Mucosa of descending colon (tissue), 3 donors: ENCODE measurements at regions not wholly inside any gene's neighbourhood (a gene's known extent, or its start where the extent isn't known, plus 50 kb on each side); places are given as distances from the start of the nearest gene placed in this dataset.

Source experiments
- ATAC-seq: fragments of 200-7000 bp; cut with Tn5 transposase; one replicate; pipeline ENCODE4 v1.9.1; 2020; ENCODE audit warnings: mild to moderate bottlenecking, moderate library complexity
- DNase-seq, 3 donors: peaks; one replicate each; pipeline ENCODE4 v3.0.0-alpha.2; 2020
- H3K36me3 ChIP-seq: fragments of 200-600 bp; one replicate; pipeline ENCODE4 v1.8.0; 2021; ENCODE audit warnings: low read depth, mild to moderate bottlenecking
- H3K4me1 ChIP-seq: fragments of 200-600 bp; one replicate; pipeline ENCODE4 v1.8.0; 2021; ENCODE audit warnings: low read depth, mild to moderate bottlenecking
- H3K4me3 ChIP-seq: fragments of 200-600 bp; one replicate; pipeline ENCODE4 v1.8.0; 2021; ENCODE audit warnings: mild to moderate bottlenecking
- H3K9me3 ChIP-seq: fragments of 200-600 bp; one replicate; pipeline ENCODE4 v1.8.0; 2021; ENCODE audit warnings: mild to moderate bottlenecking
- intact Hi-C, 2 donors: fragments of 100-400 bp; cut with DNase I in 1 of 2; cut with micrococcal nuclease in 1 of 2; formaldehyde crosslinking; loops; one replicate each; pipeline versions ENCODE4 v1.11.0 to v1.11.1; 2022; cut with DNase I, micrococcal nuclease
- TF ChIP-seq, protein P1 (sequence below): fragments of 200-600 bp; IDR thresholded peaks from one replicate; pipeline ENCODE4 v1.8.0; 2022; ENCODE audit warnings: antibody characterized with exemption, mild to moderate bottlenecking
- donor health status: DM: no; HTN: no; CAD: no; lungs with moderate emphysema.
- donor health status: DM: no; HTN: no; CAD: no.
- donor health status: DM: no; HTN: yes; CAD: no.

DNA sequence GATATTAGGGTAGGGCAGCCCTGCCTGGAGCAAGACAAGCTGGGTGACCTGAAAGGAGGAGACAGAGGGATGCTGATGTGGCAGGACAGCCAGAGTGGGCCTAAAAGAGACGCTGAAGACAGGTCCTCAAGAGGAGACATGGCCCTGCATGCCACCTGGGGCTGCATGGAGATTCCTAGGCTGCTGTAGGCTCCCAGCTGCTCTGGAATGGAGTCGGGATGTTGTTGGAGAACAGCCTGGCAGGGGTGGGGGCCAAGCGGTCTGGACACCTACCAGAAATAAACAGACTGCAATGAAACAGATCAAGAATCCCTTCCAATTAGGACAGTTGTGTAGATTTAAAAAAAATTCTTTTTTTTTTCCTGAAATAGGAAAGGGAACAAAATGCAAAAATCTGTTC lies 97.8 kb upstream of the NPAS2 start:
- H3K36me3 ChIP-seq, result no peaks in the 10 kb centered on the region
- intact Hi-C loops, result no loop called here
- no peak overlapping the region for H3K4me3 ChIP-seq
- H3K9me3 ChIP-seq, result no peaks in the 10 kb centered on the region
- no peak for ATAC-seq
- DNase-seq, result no peak
- H3K4me1 ChIP-seq, result no peaks in the 10 kb centered on the region
- TF ChIP-seq, protein P1, sequence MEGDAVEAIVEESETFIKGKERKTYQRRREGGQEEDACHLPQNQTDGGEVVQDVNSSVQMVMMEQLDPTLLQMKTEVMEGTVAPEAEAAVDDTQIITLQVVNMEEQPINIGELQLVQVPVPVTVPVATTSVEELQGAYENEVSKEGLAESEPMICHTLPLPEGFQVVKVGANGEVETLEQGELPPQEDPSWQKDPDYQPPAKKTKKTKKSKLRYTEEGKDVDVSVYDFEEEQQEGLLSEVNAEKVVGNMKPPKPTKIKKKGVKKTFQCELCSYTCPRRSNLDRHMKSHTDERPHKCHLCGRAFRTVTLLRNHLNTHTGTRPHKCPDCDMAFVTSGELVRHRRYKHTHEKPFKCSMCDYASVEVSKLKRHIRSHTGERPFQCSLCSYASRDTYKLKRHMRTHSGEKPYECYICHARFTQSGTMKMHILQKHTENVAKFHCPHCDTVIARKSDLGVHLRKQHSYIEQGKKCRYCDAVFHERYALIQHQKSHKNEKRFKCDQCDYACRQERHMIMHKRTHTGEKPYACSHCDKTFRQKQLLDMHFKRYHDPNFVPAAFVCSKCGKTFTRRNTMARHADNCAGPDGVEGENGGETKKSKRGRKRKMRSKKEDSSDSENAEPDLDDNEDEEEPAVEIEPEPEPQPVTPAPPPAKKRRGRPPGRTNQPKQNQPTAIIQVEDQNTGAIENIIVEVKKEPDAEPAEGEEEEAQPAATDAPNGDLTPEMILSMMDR, result no peak

DNA sequence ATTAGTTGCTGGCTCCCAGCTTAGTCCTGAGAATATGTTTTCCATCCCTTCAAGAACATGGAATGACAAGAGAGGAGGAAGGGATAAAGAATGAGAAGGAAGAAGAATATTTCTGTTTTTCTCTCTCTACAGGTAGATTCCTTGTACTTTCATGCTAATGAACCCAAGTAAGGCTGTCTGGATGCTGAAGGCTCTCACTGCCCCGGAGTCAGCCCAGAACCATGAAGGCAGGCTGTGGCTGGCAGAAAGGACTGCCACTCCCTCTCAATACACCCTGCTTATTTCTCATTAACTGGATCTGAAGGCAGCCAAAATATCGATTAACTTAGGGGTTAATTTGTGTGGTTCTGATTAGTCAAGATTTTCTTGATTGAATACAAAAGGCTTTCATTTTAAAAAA lies 93.1 kb upstream of the NPAS2 start:
- ATAC-seq, result no peak
- no peaks in the 10 kb centered on the region for H3K9me3 ChIP-seq
- intact Hi-C loops, result no loop called here
- no peaks in the 10 kb centered on the region for H3K4me1 ChIP-seq
- H3K4me3 ChIP-seq, result no peak overlapping the region
- no peaks in the 10 kb centered on the region for H3K36me3 ChIP-seq
- TF ChIP-seq, protein P1, result no peak
- no peak for DNase-seq

DNA sequence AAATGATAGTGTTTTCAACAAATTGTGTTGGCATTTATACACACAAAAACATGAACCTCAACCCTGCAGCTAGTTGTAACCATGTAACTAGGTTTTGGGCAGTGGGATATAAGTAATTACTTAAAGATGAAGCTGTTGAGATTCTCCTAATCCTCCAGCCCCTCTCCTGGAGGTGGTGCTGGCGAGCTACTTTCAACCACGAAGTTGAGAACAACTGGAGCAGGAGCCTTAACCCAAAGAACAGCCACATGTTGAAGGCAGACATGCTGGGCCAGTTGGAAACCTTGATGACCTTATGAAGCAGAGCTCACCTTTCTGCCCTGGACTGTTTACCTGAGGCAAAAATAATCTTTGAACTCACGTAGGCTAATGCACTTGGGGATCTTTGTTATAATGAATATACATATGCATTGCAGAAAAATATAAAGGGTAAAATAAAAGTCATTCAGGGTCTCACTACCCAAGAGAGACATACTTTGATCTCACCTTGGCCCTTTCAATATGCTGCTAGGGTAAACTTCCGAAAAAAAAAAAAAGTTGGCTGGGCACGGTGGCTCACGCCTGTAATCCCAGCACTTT lies 89.6 kb upstream of the NPAS2 start:
- ATAC-seq, result peak; percentile 84
- Histone ChIP-seq H3K9me3 (no peaks in the 10 kb centered on the region), H3K36me3 (no peaks in the 10 kb centered on the region), H3K4me1 (no peaks in the 10 kb centered on the region), H3K4me3 (no peak overlapping the region)
- TF ChIP-seq, protein P1, result no peak
- intact Hi-C loops, result loop anchor here in 1 of 2 donors (2.0 kb wide), 1 partner anchor 254 kb away; no protein-coding TSS in a partner anchor
- peak in 2 of 3 donors; percentile 76 to 81 for DNase-seq

DNA sequence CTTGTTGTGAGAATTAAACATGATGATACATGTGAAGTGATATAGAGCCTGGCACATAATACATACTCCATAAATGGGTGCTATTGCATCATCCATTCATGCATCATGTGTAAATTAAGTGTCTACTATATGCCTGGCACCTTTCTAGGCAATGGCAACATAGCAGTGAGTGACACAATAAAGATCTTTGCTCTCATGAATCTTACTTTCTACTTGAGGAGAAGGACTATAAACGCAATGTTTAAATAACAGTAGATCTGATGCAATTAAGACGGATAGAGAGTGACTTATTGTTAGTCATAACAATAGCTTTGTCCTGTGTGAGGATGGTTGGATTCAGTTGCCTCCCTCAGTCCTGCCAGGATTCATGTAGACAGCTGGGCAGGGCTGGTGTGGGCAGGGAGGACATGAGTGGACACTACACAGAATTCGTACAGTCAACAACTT lies 88.4 kb upstream of the NPAS2 start:
- DNase-seq (no peak), ATAC-seq (peak; percentile 85)
- TF ChIP-seq, protein P1, result no peak
- Histone ChIP-seq H3K4me1 (no peaks in the 10 kb centered on the region), H3K36me3 (no peaks in the 10 kb centered on the region), H3K4me3 (no peak overlapping the region), H3K9me3 (no peaks in the 10 kb centered on the region)
- intact Hi-C loops, result loop anchor here in 1 of 2 donors (2.0 kb wide), 1 partner anchor 253 kb away; no protein-coding TSS in a partner anchor

DNA sequence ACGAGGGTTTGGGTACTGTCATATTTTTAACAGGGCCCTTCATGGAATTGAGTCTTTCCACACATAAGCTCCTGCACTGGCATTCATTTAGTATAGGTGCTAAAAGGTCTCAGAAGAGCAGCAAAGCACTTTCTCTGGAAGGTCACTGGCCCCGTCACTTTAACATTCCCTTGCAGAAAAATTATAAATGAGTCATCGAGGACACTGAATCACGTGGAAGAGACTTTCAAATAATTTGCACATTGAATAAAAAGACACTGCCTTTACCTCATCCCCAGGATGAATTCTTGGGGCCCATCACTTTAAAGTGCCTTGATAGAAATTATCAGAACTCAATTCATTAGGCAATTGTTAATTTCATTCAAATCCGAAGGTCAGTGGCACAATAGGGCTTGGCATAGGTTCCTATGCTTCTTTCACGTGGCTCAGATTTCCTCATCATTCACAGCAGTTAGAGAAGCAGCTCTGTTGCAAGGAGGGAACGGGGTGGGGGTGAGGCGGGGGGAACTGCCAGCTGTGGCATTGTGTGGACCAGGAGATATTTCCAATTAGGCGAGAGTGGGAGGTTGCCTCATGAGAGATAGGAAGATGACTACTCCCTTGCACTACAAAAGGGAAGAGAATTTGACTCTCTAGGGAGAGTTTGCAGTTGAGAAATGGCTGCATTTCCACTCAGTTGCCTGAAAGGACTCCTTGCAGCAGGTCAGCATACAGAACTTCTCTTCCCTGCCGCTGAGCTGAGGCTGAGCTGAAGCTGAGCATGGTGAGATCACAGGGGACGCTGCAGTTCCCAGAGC lies 86.3 kb upstream of the NPAS2 start:
- TF ChIP-seq, protein P1, result no peak
- DNase-seq (no peak), ATAC-seq (no peak)
- H3K4me1 ChIP-seq, result no peaks in the 10 kb centered on the region
- H3K9me3 ChIP-seq, result no peaks in the 10 kb centered on the region
- no peaks in the 10 kb centered on the region for H3K36me3 ChIP-seq
- intact Hi-C loops, result no loop called here
- no peak overlapping the region for H3K4me3 ChIP-seq
